ENCODE measurements at regions not wholly inside any gene's neighbourhood (a gene's known extent, or its start where the extent isn't known, plus 50 kb on each side); places are given as distances from the start of the nearest gene placed in this dataset.

DNA sequence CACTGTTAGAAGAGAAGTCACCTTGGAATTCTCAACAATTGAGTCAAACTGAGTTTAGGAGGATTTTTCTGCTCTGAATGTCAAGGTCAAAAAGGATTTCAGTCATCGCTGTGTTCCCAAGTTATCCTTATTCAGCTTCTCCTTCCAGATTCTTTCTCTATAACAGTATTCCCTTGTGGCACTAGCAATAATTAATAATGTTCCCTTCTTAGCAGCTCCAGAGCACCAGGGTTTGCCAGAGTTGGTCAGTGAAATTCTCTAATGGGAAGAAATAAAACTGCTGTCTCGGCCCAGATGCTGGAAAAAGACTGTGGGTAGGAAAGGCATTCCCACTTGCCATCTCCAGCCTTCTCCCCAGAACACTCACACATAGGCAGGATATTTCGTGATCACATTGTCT is 836.0 kb upstream of the PIK3C3 start:
- TF ChIP-seq EZH2phosphoT487 (IDR thresholded peaks at IDR 0.05; ENCODE audit: borderline replicate concordance, low read length) (no peak), EZH2 (IDR thresholded peaks at IDR 0.05; ENCODE audit: low read length, unreplicated experiment) (no peak)
- TF ChIP-seq, protein P1, sequence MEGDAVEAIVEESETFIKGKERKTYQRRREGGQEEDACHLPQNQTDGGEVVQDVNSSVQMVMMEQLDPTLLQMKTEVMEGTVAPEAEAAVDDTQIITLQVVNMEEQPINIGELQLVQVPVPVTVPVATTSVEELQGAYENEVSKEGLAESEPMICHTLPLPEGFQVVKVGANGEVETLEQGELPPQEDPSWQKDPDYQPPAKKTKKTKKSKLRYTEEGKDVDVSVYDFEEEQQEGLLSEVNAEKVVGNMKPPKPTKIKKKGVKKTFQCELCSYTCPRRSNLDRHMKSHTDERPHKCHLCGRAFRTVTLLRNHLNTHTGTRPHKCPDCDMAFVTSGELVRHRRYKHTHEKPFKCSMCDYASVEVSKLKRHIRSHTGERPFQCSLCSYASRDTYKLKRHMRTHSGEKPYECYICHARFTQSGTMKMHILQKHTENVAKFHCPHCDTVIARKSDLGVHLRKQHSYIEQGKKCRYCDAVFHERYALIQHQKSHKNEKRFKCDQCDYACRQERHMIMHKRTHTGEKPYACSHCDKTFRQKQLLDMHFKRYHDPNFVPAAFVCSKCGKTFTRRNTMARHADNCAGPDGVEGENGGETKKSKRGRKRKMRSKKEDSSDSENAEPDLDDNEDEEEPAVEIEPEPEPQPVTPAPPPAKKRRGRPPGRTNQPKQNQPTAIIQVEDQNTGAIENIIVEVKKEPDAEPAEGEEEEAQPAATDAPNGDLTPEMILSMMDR (conservative IDR thresholded peaks at IDR 0.05; ENCODE audit: low read depth, low read length) = no peak
